H1 (cell line): ENCODE measurements at regions not wholly inside any gene's neighbourhood (a gene's known extent, or its start where the extent isn't known, plus 50 kb on each side); places are given as distances from the start of the nearest gene placed in this dataset.

Experiments
- CTCF ChIA-PET: fragments of 300-600 bp; sonication (Branson Sonifier 250); formaldehyde crosslinking; loops from one replicate; lab custom pipeline; 2021; ENCODE audit not compliant: partially characterized antibody; lab: Charles Lee
- POLR2A ChIA-PET: fragments of 300-600 bp; sonication (Branson Sonifier 250); formaldehyde crosslinking; loops from one replicate; lab custom pipeline; 2021; ENCODE audit warnings: inconsistent platforms; ENCODE audit not compliant: partially characterized antibody; lab: Charles Lee
- DNase-seq, 2 experiments: peaks; one replicate each; pipeline versions ENCODE4 v3.0.0 to v3.0.0-alpha.2; 2010 to 2022; ENCODE audit warnings: low spot score in 2 of 2, low read depth in 1 of 2, mixed read lengths in 1 of 2
- FAIRE-seq: peaks from 2 replicates; lab custom pipeline; 2011; peaks lifted over from hg19 to GRCh38; lab: Jason Lieb, UNC
- H2AFZ ChIP-seq: 2 replicates; pipeline ENCODE4 v1.8.1; 2012; ENCODE audit warnings: low read length, inconsistent platforms
- H2AK5ac ChIP-seq: 2 replicates; pipeline ENCODE4 v1.6.1; 2013; ENCODE audit warnings: low read depth, low read length
- H2BK120ac ChIP-seq: replicated peaks from 2 replicates; pipeline ENCODE3; 2013; ENCODE audit warnings: low read depth, low read length, inconsistent platforms
- H2BK12ac ChIP-seq: 2 replicates; pipeline ENCODE4 v1.6.1; 2013; ENCODE audit warnings: low read depth, low read length
- H2BK15ac ChIP-seq: 2 replicates; pipeline ENCODE4 v1.6.1; 2013; ENCODE audit warnings: low read length
- H2BK20ac ChIP-seq: 2 replicates; pipeline ENCODE4 v1.6.1; 2013; ENCODE audit warnings: low read length
- H2BK5ac ChIP-seq: 2 replicates; pipeline ENCODE4 v1.6.1; 2013; ENCODE audit warnings: low read depth, low read length
- H3K14ac ChIP-seq: 2 replicates; pipeline ENCODE4 v1.6.1; 2013; ENCODE audit warnings: inconsistent platforms; ENCODE audit not compliant: insufficient read length
- H3K18ac ChIP-seq: 2 replicates; pipeline ENCODE4 v1.6.1; 2013; ENCODE audit warnings: low read length; ENCODE audit errors: extremely low read depth
- H3K23ac ChIP-seq: 2 replicates; pipeline ENCODE4 v1.6.1; 2013; ENCODE audit warnings: inconsistent platforms; ENCODE audit not compliant: insufficient read length
- H3K23me2 ChIP-seq: 2 replicates; pipeline ENCODE4 v1.6.1; 2013; ENCODE audit warnings: low read depth, low read length
- H3K27ac ChIP-seq: 2 replicates; pipeline ENCODE4 v1.6.1; 2011; ENCODE audit warnings: low read depth, low read length, inconsistent platforms
- H3K27me3 ChIP-seq, 4 experiments: replicated peaks in 1 of 4; 1 replicate in 1 of 4; 2 replicates in 3 of 4; pipeline versions ENCODE4 v1.6.1 to v1.8.1; 2011 to 2013; ENCODE audit warnings: low read length in 3 of 4, mild to moderate bottlenecking in 3 of 4, inconsistent platforms in 2 of 4, mixed read lengths in 2 of 4, moderate library complexity in 1 of 4; ENCODE audit not compliant: control insufficient read depth in 3 of 4, insufficient read depth in 3 of 4; ENCODE audit errors: extremely low read depth in 1 of 4
- H3K36me3 ChIP-seq, 4 experiments: 2 replicates each; pipeline versions ENCODE4 v1.6.1 to v1.8.1; 2011 to 2013; ENCODE audit warnings: mild to moderate bottlenecking in 4 of 4, low read length in 3 of 4, moderate library complexity in 2 of 4, control low read depth in 1 of 4, inconsistent platforms in 1 of 4; ENCODE audit not compliant: insufficient read depth in 4 of 4, control insufficient read depth in 2 of 4
- H3K4ac ChIP-seq: replicated peaks from 2 replicates; pipeline ENCODE3; 2013; ENCODE audit warnings: low read length, low read depth, mixed read lengths, inconsistent platforms; ENCODE audit not compliant: insufficient read length
- H3K4me1 ChIP-seq, 4 experiments: replicated peaks in 1 of 4; 1 replicate in 1 of 4; 2 replicates in 3 of 4; pipeline versions ENCODE4 v1.6.1 to v1.8.1; 2011 to 2013; ENCODE audit warnings: low read length in 3 of 4, inconsistent platforms in 2 of 4, mixed read lengths in 1 of 4; ENCODE audit not compliant: insufficient read depth in 4 of 4, control insufficient read depth in 3 of 4
- H3K4me2 ChIP-seq, 2 experiments: 2 replicates each; pipeline versions ENCODE4 v1.6.1 to v1.8.1; 2011 to 2013; ENCODE audit warnings: low read depth in 2 of 2, low read length in 2 of 2, control low read depth in 1 of 2, inconsistent platforms in 1 of 2, mild to moderate bottlenecking in 1 of 2; ENCODE audit not compliant: insufficient read depth in 1 of 2
- H3K4me3 ChIP-seq, 4 experiments: fragments of 200-600, 300-600 bp in 1 of 4; sonication (generic), shearing (Covaris generic), sonication (Bioruptor Twin) in 1 of 4; 2 replicates each; pipeline versions ENCODE4 v1.5.1 to v1.8.1; 2011 to 2016; ENCODE audit warnings: low read length in 4 of 4, low read depth in 3 of 4, control low read depth in 2 of 4, inconsistent platforms in 2 of 4, mild to moderate bottlenecking in 2 of 4, mixed read lengths in 1 of 4, moderate library complexity in 1 of 4; ENCODE audit not compliant: insufficient read depth in 2 of 4; ENCODE audit errors: extremely low read depth in 1 of 4
- H3K56ac ChIP-seq: replicated peaks from 2 replicates; pipeline ENCODE3; 2013; ENCODE audit warnings: low read depth, mild to moderate bottlenecking, mixed read lengths, low read length, inconsistent platforms; ENCODE audit not compliant: insufficient read length
- H3K79me1 ChIP-seq: 2 replicates; pipeline ENCODE4 v1.6.1; 2013; ENCODE audit warnings: low read depth, low read length, control low read depth
- H3K79me2 ChIP-seq, 2 experiments: 2 replicates each; pipeline versions ENCODE4 v1.6.1 to v1.8.1; 2012 to 2013; ENCODE audit warnings: low read length in 2 of 2, mild to moderate bottlenecking in 2 of 2, inconsistent platforms in 1 of 2; ENCODE audit not compliant: insufficient read depth in 2 of 2, control insufficient read depth in 1 of 2
- H3K9ac ChIP-seq, 4 experiments: replicated peaks in 1 of 4; 1 replicate in 1 of 4; 2 replicates in 3 of 4; pipeline versions ENCODE4 v1.6.1 to v1.8.1; 2011 to 2013; ENCODE audit warnings: low read depth in 3 of 4, low read length in 3 of 4, control low read depth in 2 of 4, mild to moderate bottlenecking in 2 of 4, moderate library complexity in 2 of 4, inconsistent platforms in 1 of 4; ENCODE audit errors: extremely low read depth in 1 of 4
- H3K9me3 ChIP-seq, 2 experiments: 2 replicates each; pipeline versions ENCODE4 v1.6.1 to v1.8.1; 2012 to 2013; ENCODE audit warnings: mild to moderate bottlenecking in 2 of 2, moderate library complexity in 2 of 2, control low read depth in 1 of 2, inconsistent platforms in 1 of 2, low read depth in 1 of 2, low read length in 1 of 2, mixed read lengths in 1 of 2; ENCODE audit not compliant: insufficient read depth in 2 of 2
- H4K20me1 ChIP-seq, 2 experiments: replicated peaks in 1 of 2; 2 replicates each; pipeline versions ENCODE3 to v1.8.1; 2011 to 2013; ENCODE audit warnings: inconsistent platforms in 2 of 2, low read length in 2 of 2, mild to moderate bottlenecking in 1 of 2; ENCODE audit not compliant: insufficient read depth in 2 of 2, control insufficient read depth in 1 of 2
- H4K5ac ChIP-seq: 2 replicates; pipeline ENCODE4 v1.6.1; 2013; ENCODE audit warnings: low read length, low read depth, mixed read lengths, inconsistent platforms; ENCODE audit not compliant: insufficient read length
- H4K8ac ChIP-seq: 2 replicates; pipeline ENCODE4 v1.8.0; 2013; ENCODE audit warnings: mild to moderate bottlenecking, moderate library complexity, low read length, inconsistent platforms; ENCODE audit not compliant: insufficient read depth; ENCODE audit errors: extremely low read depth
- H4K91ac ChIP-seq: replicated peaks from 2 replicates; pipeline ENCODE3; 2013; ENCODE audit warnings: low read length, mixed read lengths, inconsistent platforms; ENCODE audit not compliant: insufficient read length
- POLR2A ChIP-seq, 2 experiments: IDR thresholded peaks; 1 replicate in 1 of 2; 2 replicates in 1 of 2; pipeline ENCODE4 v1.6.1; 2011; ENCODE audit warnings: low read depth in 2 of 2, low read length in 2 of 2, mild to moderate bottlenecking in 2 of 2; ENCODE audit errors: control extremely low read depth in 1 of 2
- RBBP5 ChIP-seq: IDR thresholded peaks from 2 replicates; pipeline ENCODE4 v1.7.1; 2012; ENCODE audit warnings: low read depth, mild to moderate bottlenecking, inconsistent platforms, low read length, moderate library complexity, borderline replicate concordance
- SP1 ChIP-seq: IDR thresholded peaks from 2 replicates; pipeline ENCODE4 v1.6.1; 2011; ENCODE audit warnings: low read depth, low read length
- SP4 ChIP-seq: IDR thresholded peaks from 2 replicates; pipeline ENCODE4 v1.6.1; 2012; ENCODE audit warnings: low read length, inconsistent platforms
- TCF12 ChIP-seq: IDR thresholded peaks from 2 replicates; pipeline ENCODE4 v1.6.1; 2011; ENCODE audit warnings: low read depth, mild to moderate bottlenecking, low read length

GRCh38 chr3:162443376-162443775 lies 946.8 kb downstream of the OTOL1 start:
- Histone ChIP-seq H2AK5ac (no peak overlapping the region), H2BK12ac (no peak overlapping the region), H2BK15ac (no peak overlapping the region), H3K14ac (no peak overlapping the region), H3K9me3 (no peaks in the 10 kb centered on the region), H3K27ac (no peak overlapping the region), H2BK120ac (no peak overlapping the region), H4K5ac (no peak overlapping the region), H3K4me3 (no peak overlapping the region), H3K27me3 (no peaks in the 10 kb centered on the region), H3K79me1 (no peaks in the 10 kb centered on the region)
- DNase-seq = no peak
- FAIRE-seq = no peak
- POLR2A ChIA-PET = no interaction called here
- TF ChIP-seq RBBP5 = no peak
- TF ChIP-seq SP1 = no peak
- no peak for TF ChIP-seq POLR2A (IDR thresholded peaks at IDR 0.05; ENCODE audit: control extremely low read depth in 1 of 2, low read depth in 2 of 2, low read length in 2 of 2)
- no peak for TF ChIP-seq SP4
- no peak for TF ChIP-seq TCF12
- TF ChIP-seq, all 59 proteins: peak for 0
- Histone ChIP-seq H2AFZ (no peak overlapping the region), H3K23ac (no peak overlapping the region), H3K4me1 (no peaks in the 10 kb centered on the region), H3K56ac (no peak overlapping the region), H2BK20ac (no peak overlapping the region), H3K4me2 (no peak overlapping the region), H4K20me1 (no peaks in the 10 kb centered on the region), H4K91ac (no peak overlapping the region), H3K4ac (no peak overlapping the region), H4K8ac (no peak overlapping the region), H3K36me3 (no peaks in the 10 kb centered on the region), H2BK5ac (no peak overlapping the region), H3K23me2 (no peaks in the 10 kb centered on the region), H3K79me2 (no peaks in the 10 kb centered on the region), H3K9ac (no peak overlapping the region), H3K18ac (no peak overlapping the region)
- CTCF ChIA-PET = no interaction called here
